GM12892 (cell line): ENCODE measurements at regions not wholly inside any gene's neighbourhood (a gene's known extent, or its start where the extent isn't known, plus 50 kb on each side); places are given as distances from the start of the nearest gene placed in this dataset.

Experiments used
- POLR2A ChIP-seq: IDR thresholded peaks from 2 replicates; pipeline ENCODE4 v1.6.1; 2011; ENCODE audit warnings: low read depth, low read length, control low read depth
- POLR2AphosphoS5 ChIP-seq: IDR thresholded peaks from 2 replicates; pipeline ENCODE4 v1.6.1; 2011; ENCODE audit warnings: low read depth, low read length, control low read depth

DNA sequence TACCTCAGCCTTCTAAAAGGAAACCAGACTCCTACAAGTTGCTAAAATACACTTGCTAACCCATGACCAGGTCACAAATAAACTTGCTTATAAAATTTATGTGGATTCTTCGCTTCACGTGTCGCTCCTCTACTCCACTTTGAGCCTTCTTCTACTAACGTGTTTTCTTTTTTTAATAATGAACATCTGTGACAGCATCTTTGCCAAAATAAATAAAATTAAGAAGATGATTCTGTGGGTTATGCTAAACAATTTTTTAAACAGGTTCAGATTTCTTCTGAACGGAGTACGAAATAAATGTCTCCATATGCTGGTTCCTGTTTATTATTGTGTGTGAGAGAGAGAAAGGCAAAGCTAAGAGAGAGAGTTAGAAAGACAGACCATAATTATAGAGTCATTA lies 735.8 kb downstream of the LTN1 start:
- TF ChIP-seq POLR2AphosphoS5 (no peak), POLR2A (no peak)
